ENCODE measurements at regions not wholly inside any gene's neighbourhood (a gene's known extent, or its start where the extent isn't known, plus 50 kb on each side); places are given as distances from the start of the nearest gene placed in this dataset.

GRCh38 chr12:4202918-4203317 lies 70.6 kb upstream of the CCND2 start:
- TF ChIP-seq CHD4 (IDR thresholded peaks at IDR 0.05), result no peak
- TF ChIP-seq FOXM1 (IDR thresholded peaks at IDR 0.05; ENCODE audit: low read depth, low read length), result no peak
- TF ChIP-seq CTCF (IDR thresholded peaks at IDR 0.05 in 2 of 3, conservative IDR thresholded peaks at IDR 0.05 in 1 of 3; ENCODE audit: control insufficient read depth in 2 of 3, extremely low read depth in 1 of 3, insufficient read depth in 1 of 3, low read depth in 3 of 3, low read length in 3 of 3), result no peak
- no peak for TF ChIP-seq POLR2A (IDR thresholded peaks at IDR 0.05; ENCODE audit: low read depth, low read length)
- TF ChIP-seq STAT1 (conservative IDR thresholded peaks at IDR 0.05), result no peak
- no peak for TF ChIP-seq ZNF274 (IDR thresholded peaks at IDR 0.05; ENCODE audit: insufficient read depth, insufficient read length)
- no peak for TF ChIP-seq ZSCAN29 (IDR thresholded peaks at IDR 0.05)
- no peak for TF ChIP-seq SIN3A (IDR thresholded peaks at IDR 0.05; ENCODE audit: low read depth, low read length)
- no peak for TF ChIP-seq E2F8 (IDR thresholded peaks at IDR 0.05; ENCODE audit: low read depth, partially characterized antibody)
- no peak for TF ChIP-seq RBBP5 (conservative IDR thresholded peaks at IDR 0.05)
- TF ChIP-seq CREM (IDR thresholded peaks at IDR 0.05; ENCODE audit: low read depth), result no peak
